Umbilical cord (tissue), 1 donor: ENCODE measurements at regions not wholly inside any gene's neighbourhood (a gene's known extent, or its start where the extent isn't known, plus 50 kb on each side); places are given as distances from the start of the nearest gene placed in this dataset.
A peak's percentile ranks its signal among the peaks of the same experiment; 100 is the strongest.
"Not testable (repeated sequence)": the region's sequence is repeated elsewhere in the genome, so short reads cannot be mapped to it uniquely, and the experiment has no call there.

ENCODE experiments used
- DNase-seq: peaks from one replicate; pipeline ENCODE4 v3.0.0-alpha.2; 2015; ENCODE audit warnings: low spot score

DNA sequence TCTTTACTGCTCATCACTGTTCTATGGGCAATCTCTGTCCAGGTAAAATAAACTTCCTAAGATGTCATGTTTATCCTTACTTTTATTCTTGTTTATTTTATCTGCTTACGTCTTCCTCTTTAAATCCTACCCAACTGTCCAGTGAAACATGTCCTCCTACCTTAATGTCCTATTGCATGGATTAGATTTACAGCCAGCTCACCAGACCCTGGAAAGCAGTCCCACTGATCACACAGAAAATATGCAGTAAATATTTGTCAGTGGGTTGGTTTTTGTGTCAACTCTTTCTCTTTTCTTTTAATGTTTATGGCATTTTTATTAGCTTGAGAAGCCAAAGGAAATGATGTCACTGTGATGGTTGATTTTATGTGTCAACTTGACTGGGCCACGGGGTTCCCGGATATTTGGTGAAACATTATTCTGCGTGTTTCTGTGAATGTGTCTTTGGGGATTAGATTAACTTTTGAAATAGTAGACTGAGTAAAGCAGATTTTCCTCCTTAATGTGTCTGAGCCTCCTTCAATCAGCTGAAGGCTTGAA lies 258.3 kb downstream of the SRGAP2C start:
- DNase-seq, result no peak

DNA sequence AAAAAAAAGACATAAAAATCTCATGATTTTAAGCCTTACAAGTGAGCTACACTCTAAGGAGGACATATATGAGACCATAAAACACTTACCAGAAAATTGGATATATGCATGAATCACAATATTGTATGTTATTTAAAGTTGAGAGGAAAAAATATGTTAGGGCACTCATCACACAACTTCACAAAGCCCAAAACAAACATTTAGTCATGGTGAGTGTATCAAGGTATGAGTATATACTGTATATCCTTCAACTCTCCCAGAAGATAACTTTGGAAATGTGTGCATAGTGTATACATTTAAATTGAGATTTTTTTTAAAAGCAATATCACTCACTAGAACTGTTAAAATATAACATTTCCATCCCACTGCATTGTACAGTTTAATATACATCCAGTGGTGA lies 259.3 kb downstream of the SRGAP2C start:
- no peak for DNase-seq

DNA sequence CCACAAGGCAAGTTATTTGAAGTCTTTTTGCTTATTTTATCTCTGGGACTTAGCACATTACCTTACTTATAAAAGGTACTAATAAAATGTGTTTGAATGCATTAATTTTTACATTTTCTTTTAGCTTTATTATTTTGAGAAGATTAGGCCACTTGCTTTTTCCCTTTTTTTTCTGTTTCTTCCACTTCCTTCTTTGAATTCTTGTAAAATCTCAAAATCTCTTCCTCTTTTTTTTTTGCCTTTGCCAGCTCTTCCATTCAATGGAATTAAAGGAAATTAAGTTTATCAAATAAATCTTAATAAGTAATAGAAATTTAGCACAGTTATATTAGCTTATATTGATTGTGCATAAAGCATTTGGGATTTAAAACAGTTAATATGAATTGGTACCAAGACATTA lies 260.9 kb downstream of the SRGAP2C start:
- DNase-seq, result no peak

DNA sequence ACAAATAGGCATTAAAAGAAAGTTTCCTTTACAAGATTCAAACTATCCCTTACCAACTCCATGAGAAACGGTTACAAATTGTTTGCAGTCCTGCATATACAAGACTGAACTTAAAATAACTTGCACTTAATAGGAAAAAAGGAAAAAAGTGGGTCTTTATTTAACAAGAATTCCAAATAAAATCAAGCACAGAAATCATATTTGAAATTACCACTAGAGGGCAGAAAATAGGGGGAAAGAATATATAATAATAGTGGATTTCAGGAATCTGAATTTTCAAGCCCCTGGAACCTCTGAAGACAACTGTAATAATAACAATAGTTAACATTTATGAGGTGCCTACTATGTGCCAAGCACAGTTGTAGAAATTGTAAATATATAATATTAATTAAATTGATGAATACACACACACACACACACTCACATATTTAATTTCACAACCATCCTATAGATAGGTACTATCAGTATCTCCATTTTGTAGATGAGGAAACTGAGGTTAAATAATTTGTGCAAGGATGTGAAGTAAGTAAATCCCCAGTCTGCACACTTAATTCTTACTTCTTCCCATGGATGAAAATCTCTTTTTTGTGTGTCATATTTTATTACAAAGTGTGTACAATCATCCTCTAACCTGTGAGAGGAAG lies 262.6 kb downstream of the SRGAP2C start:
- not testable (repeated sequence) for DNase-seq

DNA sequence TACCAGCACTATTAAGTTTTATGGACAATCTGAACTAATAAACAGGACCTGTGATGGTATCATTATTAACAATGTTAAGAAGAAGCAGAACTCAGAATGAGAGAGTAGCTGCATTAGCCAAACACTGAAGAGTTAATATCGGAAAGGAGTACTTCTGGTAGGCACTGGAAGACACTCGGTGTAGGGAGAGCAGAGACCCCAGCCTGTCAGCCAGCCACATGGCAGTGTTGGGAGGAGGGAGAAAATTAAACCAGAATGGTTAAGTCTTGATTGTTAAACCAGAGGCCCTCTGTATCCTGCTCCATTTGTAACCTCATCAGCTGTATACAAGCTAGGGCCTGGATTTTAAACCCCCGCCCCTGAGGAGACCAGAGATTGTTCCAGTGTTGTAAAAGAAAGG lies 263.3 kb downstream of the SRGAP2C start:
- not testable (repeated sequence) for DNase-seq

DNA sequence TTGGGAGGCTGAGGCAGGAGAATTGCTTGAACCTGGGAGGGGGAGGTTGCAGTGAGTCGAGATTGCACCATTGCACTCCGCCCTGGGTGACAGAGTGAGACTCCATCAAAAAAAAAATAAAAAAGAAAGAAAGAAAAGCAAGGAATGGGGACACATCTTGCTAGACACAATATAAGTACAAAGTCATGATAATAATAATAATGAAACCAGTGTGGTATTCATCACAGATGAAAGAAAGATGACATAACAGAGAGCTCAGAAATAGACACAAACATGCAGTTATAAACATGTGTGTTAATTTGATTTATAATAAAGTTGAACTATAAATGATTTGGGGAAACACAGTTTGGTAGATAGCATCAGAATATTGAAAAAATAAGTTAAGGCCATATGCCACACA lies 264.1 kb downstream of the SRGAP2C start:
- DNase-seq, result no peak

DNA sequence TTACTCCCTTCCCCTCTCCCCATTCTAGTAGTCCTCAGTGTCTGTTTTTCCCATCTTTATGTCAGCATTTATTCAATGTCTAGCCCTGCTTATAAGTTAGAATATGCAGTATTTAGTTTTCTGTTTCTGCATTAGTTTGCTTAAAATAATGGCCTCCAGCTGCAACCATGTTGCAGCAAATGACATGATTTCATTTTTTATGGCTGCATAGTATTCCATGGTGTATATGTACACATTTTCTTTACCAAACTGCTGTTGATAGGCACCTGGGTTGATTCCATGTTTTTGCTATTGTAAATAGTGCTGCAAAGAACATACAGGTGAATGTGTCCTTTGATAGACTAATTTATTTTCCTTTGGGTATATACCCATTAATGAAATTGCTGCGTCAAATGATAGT lies 267.7 kb downstream of the SRGAP2C start:
- DNase-seq, result no peak

DNA sequence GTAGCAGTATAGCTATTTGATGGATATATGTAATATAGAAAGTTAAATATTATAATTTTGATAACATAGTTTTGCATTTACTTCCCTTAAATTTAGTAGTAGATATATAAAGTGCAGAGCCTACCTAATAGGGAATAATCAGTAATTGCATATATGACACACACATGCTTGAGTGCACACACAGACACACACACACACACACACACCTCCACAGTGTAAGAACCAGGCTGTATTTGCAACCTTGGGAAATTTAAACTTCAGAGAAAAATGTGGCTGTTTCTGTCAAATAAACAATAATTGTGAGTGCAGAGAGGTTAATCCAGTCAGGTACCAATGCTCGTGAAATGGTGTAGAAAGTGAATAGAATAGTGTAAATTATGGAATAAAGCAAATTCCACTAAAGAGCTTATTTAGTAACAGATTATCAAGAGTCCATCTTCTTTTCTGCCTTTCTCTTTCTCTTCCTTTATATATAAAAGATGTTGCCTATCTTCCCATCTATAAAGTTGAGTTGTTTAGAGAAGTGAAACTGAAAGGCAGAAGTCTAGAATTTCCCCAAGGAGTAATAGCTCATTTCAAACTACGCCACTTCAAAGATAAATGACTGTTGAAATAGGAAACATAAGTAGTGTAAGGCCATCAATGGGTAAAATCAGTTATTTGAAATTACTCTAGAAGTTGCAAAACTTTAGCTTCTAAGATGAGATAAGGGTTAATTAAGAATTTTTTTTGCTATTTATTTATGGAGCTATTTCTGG lies 273.7 kb downstream of the SRGAP2C start:
- peak; percentile 10 for DNase-seq

DNA sequence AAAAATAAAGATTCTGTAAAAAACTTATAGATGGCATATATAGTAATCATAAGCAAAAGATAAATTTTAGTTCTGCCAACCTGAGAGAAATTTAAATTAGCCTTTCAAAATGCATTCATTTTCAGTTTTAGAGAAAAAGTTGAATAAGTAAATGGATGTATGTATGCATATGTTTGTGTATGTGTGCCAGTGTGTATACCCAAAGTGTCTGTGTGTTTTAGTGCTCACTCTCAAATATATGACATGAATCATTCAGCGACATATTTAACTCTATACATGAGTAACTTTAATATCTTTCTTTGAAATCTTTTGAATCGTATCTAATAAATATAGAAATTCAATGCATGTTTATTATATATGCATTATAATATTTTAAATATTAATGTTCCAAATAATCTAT lies 274.5 kb downstream of the SRGAP2C start:
- no peak for DNase-seq

DNA sequence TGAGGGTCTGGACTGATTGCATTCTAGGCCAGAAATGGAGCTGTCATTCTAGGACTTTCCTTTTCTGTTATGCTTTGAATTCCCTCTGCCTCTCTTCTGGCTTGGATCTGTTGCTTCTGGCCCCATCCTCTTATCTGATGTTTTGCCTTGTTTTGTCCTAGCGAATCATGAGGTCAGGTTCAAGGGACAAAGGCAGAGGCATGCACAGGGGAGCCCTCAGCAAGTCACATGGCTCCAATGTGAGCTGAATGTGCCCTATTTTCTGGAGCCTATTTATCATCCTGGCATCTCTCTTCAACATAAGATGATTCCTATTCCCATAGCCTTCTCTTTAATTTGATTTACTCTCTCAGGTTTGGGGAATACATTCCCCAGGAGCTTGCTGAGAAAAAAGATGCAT lies 284.6 kb downstream of the SRGAP2C start:
- not testable (repeated sequence) for DNase-seq

DNA sequence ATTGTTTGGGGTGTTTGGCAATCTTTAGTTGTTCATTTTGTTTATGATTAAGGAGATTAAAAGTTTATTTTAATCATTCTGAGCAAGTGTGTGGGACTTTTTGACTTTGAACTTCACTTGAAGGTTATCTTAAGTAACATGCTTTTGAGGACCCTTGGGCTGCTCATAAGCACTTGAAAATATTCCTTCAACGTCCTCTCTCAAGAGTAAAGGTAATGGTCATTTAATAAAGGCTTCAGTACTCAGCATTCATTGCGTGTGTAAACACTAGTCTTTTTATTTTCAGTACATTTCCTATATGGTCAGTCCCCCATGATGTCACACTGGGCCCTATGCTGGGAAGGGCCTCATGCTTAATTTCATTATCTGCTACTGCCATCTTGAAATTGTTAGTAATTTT lies 285.6 kb downstream of the SRGAP2C start:
- not testable (repeated sequence) for DNase-seq

DNA sequence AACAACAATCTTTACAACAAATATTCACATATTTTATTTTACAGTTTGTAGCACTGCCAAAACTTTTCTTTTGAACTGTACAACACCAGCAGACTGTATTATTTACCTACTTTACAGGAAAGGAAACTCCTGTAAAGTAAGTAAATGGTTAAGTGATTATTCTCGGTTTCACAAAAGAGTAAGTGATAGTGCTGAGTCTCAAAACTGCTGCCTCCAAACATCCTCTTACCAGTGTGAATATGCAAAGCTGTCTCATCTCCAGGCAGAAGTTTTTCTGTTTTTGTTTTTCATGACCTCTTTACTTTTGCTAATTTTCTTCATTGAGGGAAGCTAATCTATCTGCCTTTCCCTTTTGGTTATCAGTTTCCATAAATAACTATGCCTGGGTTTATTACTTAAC lies 286.7 kb downstream of the SRGAP2C start:
- DNase-seq, result no peak

DNA sequence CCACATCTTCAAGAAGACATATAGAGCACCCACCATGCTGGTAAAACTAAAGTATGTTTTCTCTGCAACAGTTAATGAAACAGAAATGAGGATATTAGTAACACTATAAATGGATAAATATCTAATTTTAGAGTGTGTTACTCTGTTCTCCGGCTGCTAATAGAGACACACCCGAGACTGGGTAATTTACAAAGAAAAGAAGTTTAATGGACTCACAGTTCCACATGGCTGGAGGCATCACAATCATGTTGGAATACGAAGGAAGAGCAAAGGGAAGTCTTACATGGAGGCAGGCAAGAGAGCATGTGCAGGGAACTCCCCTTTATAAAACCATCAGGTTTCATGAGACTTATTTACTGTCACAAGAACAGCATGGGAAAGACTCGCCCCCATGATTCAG lies 287.2 kb downstream of the SRGAP2C start:
- DNase-seq, result no peak

DNA sequence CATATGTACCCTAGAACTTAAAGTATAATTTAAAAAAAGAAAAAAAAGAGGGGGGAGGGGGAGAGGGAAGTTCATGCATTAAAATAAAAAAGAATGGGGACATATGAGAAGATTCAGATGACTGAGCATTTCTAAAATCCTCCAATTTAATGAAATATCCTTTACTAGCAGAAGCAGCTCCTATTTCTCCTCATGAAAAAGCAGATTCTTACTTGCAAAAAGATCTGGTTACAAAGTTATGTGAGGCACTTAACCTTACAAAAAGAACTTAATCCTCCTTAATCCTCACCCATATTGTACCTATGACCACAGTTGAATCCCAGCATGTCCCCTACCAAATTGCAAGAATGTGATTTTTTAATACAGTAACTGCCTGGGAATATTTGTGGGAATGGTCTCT lies 298.5 kb downstream of the SRGAP2C start:
- no peak for DNase-seq

DNA sequence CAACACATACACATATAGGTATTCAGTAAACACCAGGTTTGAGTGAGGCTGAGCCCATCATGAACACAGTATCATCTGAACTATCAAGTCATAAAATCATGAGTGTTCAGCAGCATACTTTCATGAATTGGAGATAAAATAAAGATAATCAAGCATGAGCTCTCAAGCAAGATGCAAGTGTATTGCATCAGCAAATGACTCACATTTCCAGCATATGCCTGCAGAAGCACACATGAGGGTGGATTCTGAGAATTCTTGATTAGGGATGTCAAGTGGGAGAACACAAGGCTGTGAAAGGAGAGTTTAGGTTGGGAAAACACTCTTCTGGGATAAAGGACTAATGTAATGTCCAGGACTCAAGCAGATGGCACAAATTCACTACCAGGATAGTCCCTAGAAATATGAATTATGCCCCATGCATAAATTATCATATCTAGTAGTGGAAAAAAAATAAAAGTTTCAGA lies 299.2 kb downstream of the SRGAP2C start:
- peak; percentile 69 for DNase-seq

DNA sequence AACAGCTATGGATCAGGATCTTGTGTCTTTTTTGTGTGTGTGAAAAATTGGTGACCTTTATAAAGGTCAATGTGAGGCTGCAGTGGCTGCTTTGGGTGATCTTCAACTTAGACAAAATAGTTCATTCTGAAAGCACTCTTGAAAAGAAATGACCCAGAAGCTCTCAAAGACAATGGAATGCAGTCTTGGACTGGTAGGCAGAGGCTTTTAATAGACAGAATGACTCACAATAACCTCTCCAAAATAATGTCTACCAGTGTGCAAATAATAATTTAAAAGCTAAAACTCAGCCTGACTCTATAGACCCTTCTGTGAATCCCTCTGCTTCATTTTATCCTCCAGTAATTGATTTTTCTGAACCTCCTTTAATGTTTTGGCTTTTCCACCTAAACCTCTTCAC lies 310.0 kb downstream of the SRGAP2C start:
- DNase-seq, result not testable (repeated sequence)

DNA sequence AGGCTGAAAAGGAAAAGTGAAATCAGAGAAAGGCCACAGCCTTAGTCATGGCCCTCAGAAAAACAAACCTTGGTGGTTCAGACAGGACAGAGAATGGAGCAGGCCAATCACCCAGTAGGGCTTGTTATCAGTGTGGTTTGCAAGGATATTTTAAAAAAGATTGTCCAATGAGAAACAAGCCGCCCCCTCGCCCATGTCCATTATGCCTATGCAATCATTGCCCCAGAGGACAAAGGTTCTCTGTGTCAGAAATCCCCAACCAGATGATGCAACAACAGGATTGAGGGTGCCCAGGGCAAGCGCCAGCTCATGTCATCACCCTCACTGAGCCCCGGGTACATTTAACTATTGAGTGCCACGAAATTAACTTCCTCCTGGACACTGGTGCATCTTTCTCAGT lies 326.7 kb downstream of the SRGAP2C start:
- not testable (repeated sequence) for DNase-seq

DNA sequence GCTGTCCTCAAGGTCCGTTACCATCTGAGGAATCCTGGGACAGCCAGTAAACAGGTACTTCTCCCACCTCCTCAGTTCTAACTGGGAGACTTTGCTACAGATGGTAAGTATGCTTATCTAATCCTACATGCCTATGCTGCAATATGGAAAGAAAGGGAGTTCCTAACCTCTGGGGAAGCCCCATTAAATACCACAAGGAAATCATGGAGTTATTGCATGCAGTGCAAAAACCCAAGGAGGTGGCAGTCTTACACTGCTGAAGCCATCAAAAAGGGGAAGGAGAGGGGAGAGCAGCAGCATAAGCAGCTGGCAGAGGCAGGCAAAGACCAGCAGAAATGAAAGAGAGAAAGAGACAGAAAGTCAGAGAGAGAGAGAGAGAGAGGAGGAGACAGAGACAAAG lies 327.1 kb downstream of the SRGAP2C start:
- DNase-seq, result not testable (repeated sequence)

DNA sequence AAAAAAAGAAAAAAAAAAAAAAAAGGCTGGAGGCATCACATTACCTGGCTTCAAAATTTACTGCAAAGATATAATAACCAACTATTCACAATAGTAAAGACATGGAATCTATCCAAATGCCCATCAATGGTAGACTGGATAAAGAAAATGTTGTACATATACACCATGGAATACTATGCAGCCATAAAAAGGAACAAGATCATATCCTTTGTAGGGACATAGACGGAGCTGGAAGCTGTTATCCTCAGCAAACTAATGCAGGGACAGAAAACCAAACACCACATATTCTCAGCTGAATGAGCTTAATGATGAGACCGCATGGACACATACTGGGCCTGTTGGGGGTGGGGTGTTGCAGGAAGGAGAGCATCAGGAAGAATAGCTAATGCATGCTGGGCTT lies 330.5 kb downstream of the SRGAP2C start:
- DNase-seq, result no peak

DNA sequence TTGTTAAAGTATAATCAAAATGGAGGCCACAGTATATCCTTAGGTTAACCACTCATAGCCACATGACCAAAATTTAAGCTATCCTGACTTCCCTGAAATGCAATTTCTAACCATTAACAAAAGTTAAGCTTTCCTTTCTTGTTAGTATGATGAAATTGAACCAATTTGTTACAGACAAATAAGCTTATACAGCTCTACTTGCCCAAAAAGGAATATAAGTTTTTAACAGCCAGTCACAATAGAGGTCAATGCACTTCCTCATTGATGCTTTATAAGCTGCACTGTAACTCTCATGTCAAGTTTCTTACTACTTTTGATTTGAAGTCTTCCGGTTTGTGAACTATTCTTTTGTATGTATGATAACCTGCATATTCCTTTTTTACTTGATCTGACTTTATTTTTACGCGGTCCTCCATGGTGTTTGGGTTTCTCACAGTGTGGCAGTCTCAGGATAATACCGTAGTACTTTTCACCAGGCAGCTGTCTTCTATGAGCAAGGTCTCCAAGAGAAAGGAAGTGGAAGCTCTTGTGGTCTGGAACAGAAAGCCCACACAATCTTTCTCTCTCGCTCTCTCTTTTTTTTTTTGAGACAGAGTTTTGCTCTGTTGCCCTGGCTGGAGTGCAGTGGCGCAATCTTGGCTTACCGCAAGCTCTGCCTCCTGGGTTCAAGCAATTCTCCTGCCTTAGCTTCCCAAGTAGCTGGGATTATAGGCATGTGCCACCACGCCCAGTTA lies 331.6 kb downstream of the SRGAP2C start:
- DNase-seq, result peak; percentile 15

DNA sequence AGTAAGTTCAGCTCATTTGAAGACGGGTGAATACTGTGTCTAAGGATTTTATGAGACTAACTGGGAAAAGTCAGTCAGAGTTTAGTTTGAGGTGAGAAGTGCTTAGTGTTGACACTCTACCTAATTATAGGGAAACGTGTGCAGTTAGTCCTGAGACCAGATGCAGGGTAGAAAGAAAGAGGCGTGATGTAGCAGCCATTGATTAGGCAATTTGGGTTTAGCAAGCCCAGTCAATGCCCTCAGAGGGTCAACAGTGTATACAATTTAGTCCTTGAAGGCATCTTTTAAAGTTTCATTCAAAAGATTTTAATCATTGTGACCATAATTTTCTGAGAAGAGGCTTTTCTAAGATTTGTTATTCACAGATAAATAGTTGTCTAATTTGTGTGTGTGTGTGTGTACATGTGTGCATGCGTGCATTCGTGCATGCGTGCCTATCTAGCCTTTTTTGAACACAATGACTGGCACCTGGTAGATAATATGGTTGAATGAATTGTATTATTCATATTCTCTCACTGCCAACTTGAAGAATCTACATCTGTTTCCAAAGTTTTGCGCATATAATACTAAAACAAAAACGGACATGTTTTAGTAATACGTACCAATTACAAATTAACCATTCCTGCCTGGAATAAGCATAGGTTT lies 332.9 kb downstream of the SRGAP2C start:
- no peak for DNase-seq

DNA sequence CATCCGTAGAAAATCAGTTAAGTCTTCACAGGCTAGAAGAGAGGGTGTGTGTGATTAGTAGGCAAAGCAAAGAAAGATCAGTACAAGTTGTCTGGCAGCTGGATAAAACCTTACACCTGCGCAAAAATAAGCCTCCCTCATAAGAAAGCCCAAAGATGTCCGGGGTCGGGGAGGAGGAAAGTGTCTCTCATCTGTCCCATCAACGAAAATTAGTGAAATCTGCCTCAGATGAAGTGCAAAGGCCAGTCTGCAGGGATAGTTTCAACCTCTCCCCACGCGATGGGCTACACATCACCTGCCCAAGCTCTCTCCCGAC lies 333.9 kb downstream of the SRGAP2C start:
- DNase-seq, result no peak
